CD14-positive monocyte (primary cell): ENCODE measurements at regions not wholly inside any gene's neighbourhood (a gene's known extent, or its start where the extent isn't known, plus 50 kb on each side); places are given as distances from the start of the nearest gene placed in this dataset.

Experiments
- DNase-seq, 3 donors: peaks; one replicate each; pipeline ENCODE4 v3.0.0-alpha.2; 2011 to 2022
- H2AFZ ChIP-seq: 2 replicates; pipeline ENCODE4 v1.6.0; 2012; ENCODE audit warnings: mild to moderate bottlenecking, low read depth, low read length, inconsistent platforms; ENCODE audit not compliant: insufficient read depth, poor library complexity, severe bottlenecking
- H3K27ac ChIP-seq, 2 donors: 1 replicate in 1 of 2; 2 replicates in 1 of 2; pipeline ENCODE4 v1.5.1; 2012 to 2013; ENCODE audit warnings: low read length in 2 of 2, control low read depth in 1 of 2, inconsistent platforms in 1 of 2, low read depth in 1 of 2, mild to moderate bottlenecking in 1 of 2
- H3K27me3 ChIP-seq, 2 donors: one replicate each; pipeline versions ENCODE4 v1.6.0 to v1.6.1; 2011 to 2013; ENCODE audit warnings: low read length in 2 of 2; ENCODE audit not compliant: control insufficient read depth in 2 of 2, insufficient read depth in 2 of 2
- H3K36me3 ChIP-seq, 2 donors: replicated peaks in 1 of 2; 1 replicate in 1 of 2; 2 replicates in 1 of 2; pipeline versions ENCODE4 v1.5.1 to v1.6.1; 2012 to 2013; ENCODE audit warnings: low read length in 2 of 2, control low read depth in 1 of 2, inconsistent platforms in 1 of 2, mild to moderate bottlenecking in 1 of 2; ENCODE audit not compliant: insufficient read depth in 2 of 2, control insufficient read depth in 1 of 2
- H3K4me1 ChIP-seq, 2 donors: 1 replicate in 1 of 2; 2 replicates in 1 of 2; pipeline versions ENCODE4 v1.5.1 to v1.6.1; 2012 to 2013; ENCODE audit warnings: low read length in 2 of 2, control low read depth in 1 of 2, inconsistent platforms in 1 of 2, mild to moderate bottlenecking in 1 of 2, moderate library complexity in 1 of 2; ENCODE audit not compliant: insufficient read depth in 2 of 2, control insufficient read depth in 1 of 2
- H3K4me2 ChIP-seq: replicated peaks from 2 replicates; pipeline ENCODE3; 2012; ENCODE audit warnings: low read length, moderate library complexity, mild to moderate bottlenecking; ENCODE audit not compliant: poor library complexity, severe bottlenecking; ENCODE audit errors: extremely low read depth
- H3K4me3 ChIP-seq, 3 experiments: fragments of 200-600 bp in 1 of 3; sonication (generic) in 1 of 3; replicated peaks in 1 of 3; 1 replicate in 2 of 3; 2 replicates in 1 of 3; pipeline ENCODE4 v1.5.1; 2011 to 2013; ENCODE audit warnings: low read length in 3 of 3, mild to moderate bottlenecking in 3 of 3, control low read depth in 2 of 3, low read depth in 2 of 3, inconsistent platforms in 1 of 3, moderate library complexity in 1 of 3
- H3K79me2 ChIP-seq: 2 replicates; pipeline ENCODE4 v1.6.0; 2012; ENCODE audit warnings: mild to moderate bottlenecking, control low read depth, inconsistent platforms, low read length, moderate library complexity; ENCODE audit not compliant: insufficient read depth
- H3K9ac ChIP-seq: 2 replicates; pipeline ENCODE4 v1.6.0; 2017; ENCODE audit warnings: low read length, mild to moderate bottlenecking; ENCODE audit not compliant: insufficient read depth, poor library complexity, severe bottlenecking
- H3K9me3 ChIP-seq, 2 donors: replicated peaks in 1 of 2; 1 replicate in 1 of 2; 2 replicates in 1 of 2; pipeline versions ENCODE4 v1.5.1 to v1.6.1; 2012 to 2013; ENCODE audit warnings: low read length in 2 of 2, control low read depth in 1 of 2; ENCODE audit not compliant: control insufficient read depth in 1 of 2, insufficient read depth in 1 of 2
- H4K20me1 ChIP-seq: 2 replicates; pipeline ENCODE4 v1.6.0; 2012; ENCODE audit warnings: mild to moderate bottlenecking, low read length, control low read depth, moderate library complexity; ENCODE audit not compliant: insufficient read depth
- H3K27ac Mint-ChIP-seq, 7 donors: one replicate each; pipeline ENCODE4 v1.8.0; 2020; ENCODE audit warnings: mild to moderate bottlenecking in 7 of 7, mixed read lengths in 7 of 7, moderate library complexity in 6 of 7, inconsistent platforms in 2 of 7
- H3K27me3 Mint-ChIP-seq, 3 donors: one replicate each; pipeline ENCODE4 v1.8.0; 2021 to 2022; ENCODE audit warnings: low read depth in 3 of 3, mild to moderate bottlenecking in 3 of 3, mixed read lengths in 3 of 3, moderate library complexity in 3 of 3, inconsistent platforms in 1 of 3
- H3K36me3 Mint-ChIP-seq, 2 donors: one replicate each; pipeline ENCODE4 v1.8.0; 2020; ENCODE audit warnings: mixed read lengths in 2 of 2, inconsistent platforms in 1 of 2, mild to moderate bottlenecking in 1 of 2
- H3K4me1 Mint-ChIP-seq: one replicate; pipeline ENCODE4 v1.8.0; 2020; ENCODE audit warnings: mild to moderate bottlenecking, mixed read lengths
- H3K4me3 Mint-ChIP-seq, 2 donors: one replicate each; pipeline ENCODE4 v1.8.0; 2020; ENCODE audit warnings: mild to moderate bottlenecking in 2 of 2, mixed read lengths in 2 of 2, moderate library complexity in 1 of 2
- H3K9me3 Mint-ChIP-seq, 7 donors: one replicate each; pipeline ENCODE4 v1.8.0; 2020 to 2022; ENCODE audit warnings: mixed read lengths in 7 of 7, mild to moderate bottlenecking in 6 of 7, moderate library complexity in 6 of 7, inconsistent platforms in 2 of 7
- WGBS: methylation state at CpG from one replicate; pipeline ENCODE4 v1.1.5; 2013; ENCODE audit warnings: missing lambda C conversion rate; ENCODE audit not compliant: insufficient coverage; 5-methylcytosine and 5-hydroxymethylcytosine counted together
- intact Hi-C, 2 donors: fragments of 100-400 bp; cut with micrococcal nuclease; formaldehyde crosslinking; loops; one replicate each; pipeline versions ENCODE4 v1.15.0 to v1.15.1; 2023
- TF ChIP-seq, protein P1 (sequence below): fragments of 200-600 bp; IDR thresholded peaks from one replicate; pipeline ENCODE4 v1.8.0; 2022; ENCODE audit warnings: antibody characterized with exemption, mild to moderate bottlenecking

DNA sequence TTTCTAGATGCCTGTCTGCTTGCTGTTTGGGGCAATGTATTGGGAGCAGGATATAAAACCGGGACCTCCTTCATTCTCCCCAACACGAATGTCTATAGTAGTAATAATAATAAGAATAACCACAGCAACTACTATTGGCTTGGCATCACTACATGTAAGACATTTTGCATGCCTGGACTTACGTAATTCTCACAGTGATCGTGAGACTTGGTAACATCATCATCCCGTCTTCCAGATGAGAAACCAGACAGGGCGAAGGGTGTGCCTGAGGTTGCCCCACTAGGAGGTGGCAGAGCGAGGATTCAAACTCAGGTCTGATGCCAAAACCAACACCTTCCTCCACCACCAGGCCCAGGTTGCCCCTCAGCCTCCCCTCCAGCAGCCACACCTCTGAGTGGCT lies 185.1 kb downstream of the RGS3 start:
- Mint-ChIP-seq H3K4me3 (no peak overlapping the region), H3K27ac (no peak overlapping the region), H3K27me3 (peaks cover 0 to 10% (median 6%) of the 10 kb centered on the region in 3 donors), H3K4me1 (no peaks in the 10 kb centered on the region), H3K36me3 (no peaks in the 10 kb centered on the region), H3K9me3 (no peaks in the 10 kb centered on the region)
- Histone ChIP-seq H3K79me2 (no peaks in the 10 kb centered on the region), H3K4me3 (no peak overlapping the region), H3K36me3 (no peaks in the 10 kb centered on the region), H3K4me2 (no peak overlapping the region), H2AFZ (no peak overlapping the region), H3K9ac (no peak overlapping the region), H3K4me1 (no peaks in the 10 kb centered on the region), H3K9me3 (no peaks in the 10 kb centered on the region), H3K27ac (no peak overlapping the region), H3K27me3 (no peaks in the 10 kb centered on the region), H4K20me1 (no peaks in the 10 kb centered on the region)
- intact Hi-C loops, result no loop called here
- no peak for DNase-seq
- TF ChIP-seq, protein P1, sequence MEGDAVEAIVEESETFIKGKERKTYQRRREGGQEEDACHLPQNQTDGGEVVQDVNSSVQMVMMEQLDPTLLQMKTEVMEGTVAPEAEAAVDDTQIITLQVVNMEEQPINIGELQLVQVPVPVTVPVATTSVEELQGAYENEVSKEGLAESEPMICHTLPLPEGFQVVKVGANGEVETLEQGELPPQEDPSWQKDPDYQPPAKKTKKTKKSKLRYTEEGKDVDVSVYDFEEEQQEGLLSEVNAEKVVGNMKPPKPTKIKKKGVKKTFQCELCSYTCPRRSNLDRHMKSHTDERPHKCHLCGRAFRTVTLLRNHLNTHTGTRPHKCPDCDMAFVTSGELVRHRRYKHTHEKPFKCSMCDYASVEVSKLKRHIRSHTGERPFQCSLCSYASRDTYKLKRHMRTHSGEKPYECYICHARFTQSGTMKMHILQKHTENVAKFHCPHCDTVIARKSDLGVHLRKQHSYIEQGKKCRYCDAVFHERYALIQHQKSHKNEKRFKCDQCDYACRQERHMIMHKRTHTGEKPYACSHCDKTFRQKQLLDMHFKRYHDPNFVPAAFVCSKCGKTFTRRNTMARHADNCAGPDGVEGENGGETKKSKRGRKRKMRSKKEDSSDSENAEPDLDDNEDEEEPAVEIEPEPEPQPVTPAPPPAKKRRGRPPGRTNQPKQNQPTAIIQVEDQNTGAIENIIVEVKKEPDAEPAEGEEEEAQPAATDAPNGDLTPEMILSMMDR, result no peak
- WGBS, result 81% methylated on average over 5 of the region's 7 CpGs

DNA sequence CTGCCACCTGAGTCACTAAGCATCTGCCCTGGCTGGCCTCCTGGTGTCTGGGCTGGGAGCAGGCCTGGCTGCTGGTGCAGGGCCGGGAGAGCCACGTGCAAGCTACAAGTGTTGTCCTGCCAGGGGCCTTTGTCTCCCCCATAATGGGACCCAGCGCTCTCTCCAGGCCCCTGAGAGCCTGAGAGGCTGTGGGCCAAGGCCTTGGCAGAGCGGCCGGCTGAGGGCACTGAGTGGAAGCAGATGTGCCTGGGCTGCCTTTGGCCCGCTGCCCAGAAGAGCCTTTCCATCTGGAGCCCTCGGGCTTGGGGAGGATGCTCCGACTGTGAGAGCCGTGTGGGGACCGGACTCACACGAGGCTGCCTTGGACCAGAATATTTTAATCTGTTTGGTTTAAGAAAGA lies 185.5 kb downstream of the RGS3 start:
- intact Hi-C loops, result no loop called here
- DNase-seq, result no peak
- Histone ChIP-seq H4K20me1 (no peaks in the 10 kb centered on the region), H3K9me3 (no peaks in the 10 kb centered on the region), H3K27me3 (no peaks in the 10 kb centered on the region), H3K27ac (no peak overlapping the region), H3K9ac (no peak overlapping the region), H3K79me2 (no peaks in the 10 kb centered on the region), H3K4me2 (no peak overlapping the region), H3K4me1 (no peaks in the 10 kb centered on the region), H2AFZ (no peak overlapping the region), H3K36me3 (no peaks in the 10 kb centered on the region), H3K4me3 (no peak overlapping the region)
- Mint-ChIP-seq H3K9me3 (no peaks in the 10 kb centered on the region), H3K4me1 (no peaks in the 10 kb centered on the region), H3K27me3 (peaks cover 0 to 10% (median 3%) of the 10 kb centered on the region in 3 donors), H3K4me3 (no peak overlapping the region), H3K36me3 (no peaks in the 10 kb centered on the region), H3K27ac (no peak overlapping the region)
- WGBS, result 84% methylated on average over 10 of the region's 11 CpGs
- TF ChIP-seq, protein P1, result no peak
